ENCODE measurements at regions not wholly inside any gene's neighbourhood (a gene's known extent, or its start where the extent isn't known, plus 50 kb on each side); places are given as distances from the start of the nearest gene placed in this dataset.

GRCh38 chr5:56683733-56684132 is 131.6 kb upstream of the MAP3K1 start:
- no peak for TF ChIP-seq CTCF (conservative IDR thresholded peaks at IDR 0.05; ENCODE audit: low read depth, low read length)
- no peak for TF ChIP-seq EZH2 (IDR thresholded peaks at IDR 0.05; ENCODE audit: borderline replicate concordance, low read depth, low read length, poor library complexity, severe bottlenecking)
